KOPT-K1 (cell line): ENCODE measurements at regions not wholly inside any gene's neighbourhood (a gene's known extent, or its start where the extent isn't known, plus 50 kb on each side); places are given as distances from the start of the nearest gene placed in this dataset.

ENCODE experiments used
- H3K27ac ChIP-seq: fragments of 200-600 bp; sonication (generic); 2 replicates; pipeline ENCODE4 v1.5.1; 2016; ENCODE audit warnings: antibody characterized with exemption, mild to moderate bottlenecking, low read depth, low read length; ENCODE audit not compliant: poor library complexity, severe bottlenecking
- H3K36me3 ChIP-seq: fragments of 200-600 bp; sonication (generic); 2 replicates; pipeline ENCODE4 v1.5.1; 2017; ENCODE audit warnings: antibody characterized with exemption, mild to moderate bottlenecking, low read length, moderate library complexity; ENCODE audit not compliant: insufficient read depth
- H3K9me3 ChIP-seq: fragments of 200-600 bp; sonication (generic); 2 replicates; pipeline ENCODE4 v1.5.1; 2017; ENCODE audit warnings: antibody characterized with exemption, low read length, mild to moderate bottlenecking; ENCODE audit not compliant: insufficient read depth, poor library complexity, severe bottlenecking

- H3K27ac ChIP-seq = no peak overlapping the region
- H3K9me3 ChIP-seq = no peaks in the 10 kb centered on the region
- no peaks in the 10 kb centered on the region for H3K36me3 ChIP-seq
These were observed 647.9 kb upstream of the CAMK1G start for GRCh38 chr1:208935517-208936187.

GRCh38 chr1:208939537-208940085 lies 643.9 kb upstream of the CAMK1G start:
- no peak overlapping the region for H3K27ac ChIP-seq
- H3K36me3 ChIP-seq = no peaks in the 10 kb centered on the region
- no peaks in the 10 kb centered on the region for H3K9me3 ChIP-seq

- H3K27ac ChIP-seq = no peak overlapping the region
- no peaks in the 10 kb centered on the region for H3K36me3 ChIP-seq
- no peaks in the 10 kb centered on the region for H3K9me3 ChIP-seq
These were observed 641.0 kb upstream of the CAMK1G start for GRCh38 chr1:208942394-208943130.

- H3K9me3 ChIP-seq = no peaks in the 10 kb centered on the region
- H3K36me3 ChIP-seq = no peaks in the 10 kb centered on the region
- H3K27ac ChIP-seq = no peak overlapping the region
These were observed 640.2 kb upstream of the CAMK1G start for GRCh38 chr1:208943291-208943690.

GRCh38 chr1:208944981-208945451 lies 638.5 kb upstream of the CAMK1G start:
- H3K9me3 ChIP-seq = no peaks in the 10 kb centered on the region
- H3K27ac ChIP-seq = no peak overlapping the region
- no peaks in the 10 kb centered on the region for H3K36me3 ChIP-seq

- Histone ChIP-seq H3K27ac (no peak overlapping the region), H3K9me3 (no peaks in the 10 kb centered on the region), H3K36me3 (no peaks in the 10 kb centered on the region)
These were observed 633.3 kb upstream of the CAMK1G start for GRCh38 chr1:208950206-208950605.

- H3K9me3 ChIP-seq = no peaks in the 10 kb centered on the region
These were observed 632.4 kb upstream of the CAMK1G start for GRCh38 chr1:208951026-208951525.

GRCh38 chr1:208951908-208952307 lies 631.6 kb upstream of the CAMK1G start:
- Histone ChIP-seq H3K9me3 (no peaks in the 10 kb centered on the region), H3K36me3 (no peaks in the 10 kb centered on the region), H3K27ac (no peak overlapping the region)

More at GRCh38 chr1:208951026-208951525, 632.4 kb upstream of the CAMK1G start:
- Histone ChIP-seq H3K27ac (no peak overlapping the region), H3K36me3 (no peaks in the 10 kb centered on the region)

GRCh38 chr1:208962867-208963266 lies 620.6 kb upstream of the CAMK1G start:
- Histone ChIP-seq H3K27ac (no peak overlapping the region), H3K36me3 (no peaks in the 10 kb centered on the region), H3K9me3 (peaks cover 3% of the 10 kb centered on the region)

- Histone ChIP-seq H3K9me3 (no peaks in the 10 kb centered on the region), H3K27ac (no peak overlapping the region)
These were observed 618.2 kb upstream of the CAMK1G start for GRCh38 chr1:208965351-208965750.

GRCh38 chr1:208967334-208967733 lies 616.2 kb upstream of the CAMK1G start:
- H3K36me3 ChIP-seq = no peaks in the 10 kb centered on the region
- H3K9me3 ChIP-seq = no peaks in the 10 kb centered on the region
- H3K27ac ChIP-seq = no peak overlapping the region

More at GRCh38 chr1:208965351-208965750, 618.2 kb upstream of the CAMK1G start:
- H3K36me3 ChIP-seq = no peaks in the 10 kb centered on the region

- Histone ChIP-seq H3K36me3 (no peaks in the 10 kb centered on the region), H3K27ac (no peak overlapping the region), H3K9me3 (no peaks in the 10 kb centered on the region)
These were observed 608.8 kb upstream of the CAMK1G start for GRCh38 chr1:208974717-208975116.

GRCh38 chr1:208975456-208975855 lies 608.1 kb upstream of the CAMK1G start:
- Histone ChIP-seq H3K9me3 (no peaks in the 10 kb centered on the region), H3K36me3 (no peaks in the 10 kb centered on the region), H3K27ac (no peak overlapping the region)

GRCh38 chr1:208977012-208977411 lies 606.5 kb upstream of the CAMK1G start:
- Histone ChIP-seq H3K9me3 (no peaks in the 10 kb centered on the region), H3K27ac (no peak overlapping the region), H3K36me3 (no peaks in the 10 kb centered on the region)

- Histone ChIP-seq H3K9me3 (no peaks in the 10 kb centered on the region), H3K27ac (no peak overlapping the region), H3K36me3 (no peaks in the 10 kb centered on the region)
These were observed 605.8 kb upstream of the CAMK1G start for GRCh38 chr1:208977638-208978256.
